Mucosa of gallbladder (tissue), 1 donor: ENCODE measurements at regions not wholly inside any gene's neighbourhood (a gene's known extent, or its start where the extent isn't known, plus 50 kb on each side); places are given as distances from the start of the nearest gene placed in this dataset.

Source experiments
- DNase-seq: peaks from one replicate; pipeline ENCODE4 v3.0.0-alpha.2; 2020; ENCODE audit warnings: low spot score
- donor health status: DM: no; HTN: no; CAD: no.

DNA sequence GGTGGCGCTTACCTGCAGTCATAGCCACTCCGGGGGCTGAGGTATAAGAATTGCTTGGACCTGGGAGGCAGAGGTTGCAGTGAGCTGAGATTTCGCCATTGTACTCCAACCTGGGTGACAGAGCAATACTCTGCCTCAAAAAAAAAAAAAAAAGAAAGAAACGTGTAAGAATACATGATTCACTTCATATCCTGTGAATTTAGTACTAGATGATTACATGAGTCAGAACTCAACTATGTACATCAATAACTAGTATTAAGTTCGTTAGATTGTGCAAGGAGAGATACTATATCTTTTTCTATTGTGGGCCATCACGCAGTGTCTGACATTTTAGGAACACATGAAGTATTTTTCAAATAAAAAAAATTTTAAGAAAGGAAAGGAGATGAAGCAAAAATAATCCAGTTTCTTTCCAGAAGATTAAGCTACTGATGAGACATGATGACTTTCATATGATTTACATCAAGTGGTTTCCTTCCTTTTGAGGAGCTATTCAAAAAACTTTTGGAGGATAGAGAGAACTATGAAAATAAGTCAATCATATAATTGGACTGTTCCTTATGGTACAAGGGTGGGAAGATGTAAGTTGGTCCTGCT lies 64.7 kb upstream of the EXOC1L start:
- DNase-seq = no peak

DNA sequence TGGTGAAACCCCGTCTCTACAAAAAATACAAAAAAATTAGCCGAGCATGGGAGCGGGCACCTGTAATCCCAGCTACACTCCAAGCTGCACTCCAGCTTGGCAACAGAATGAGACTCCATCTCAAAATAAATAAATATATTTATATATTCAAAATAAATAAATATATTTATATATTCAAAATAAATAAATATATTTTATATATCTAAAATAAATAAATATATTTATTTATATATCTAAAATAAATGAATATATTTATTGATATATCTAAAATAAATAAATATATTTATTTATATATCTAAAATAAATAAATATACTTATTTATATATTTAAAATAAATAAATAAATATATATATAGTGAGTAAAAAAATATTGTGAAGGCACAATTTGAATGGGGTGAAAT lies 63.4 kb upstream of the EXOC1L start:
- no peak for DNase-seq

DNA sequence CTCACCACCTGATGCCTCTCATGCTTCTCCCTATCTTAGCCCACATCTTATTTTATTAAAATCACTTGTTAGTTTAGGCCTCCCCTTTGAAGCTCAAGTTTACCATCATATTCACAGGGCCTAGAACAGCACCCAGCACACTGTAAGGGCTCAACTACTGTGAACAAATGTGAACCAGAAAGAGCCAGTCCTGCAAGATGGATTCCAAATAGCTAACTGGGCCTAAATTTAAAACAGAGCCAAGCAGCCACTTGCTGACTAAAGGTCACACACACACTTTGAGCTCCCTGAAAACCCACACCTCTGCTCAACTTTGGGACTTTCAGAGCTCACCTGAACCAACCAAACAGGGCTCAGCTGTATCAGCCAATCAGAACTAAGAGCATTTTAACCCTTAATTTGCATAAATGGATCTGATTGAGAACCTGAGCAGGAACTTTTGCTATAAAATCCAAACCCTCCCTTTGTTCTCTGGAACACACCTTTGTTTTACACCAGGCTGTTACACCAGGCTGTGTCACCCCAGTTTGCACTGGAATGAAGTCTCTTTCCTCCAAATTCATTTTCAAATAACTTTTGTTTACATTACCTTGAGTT lies 62.1 kb upstream of the EXOC1L start:
- no peak for DNase-seq

DNA sequence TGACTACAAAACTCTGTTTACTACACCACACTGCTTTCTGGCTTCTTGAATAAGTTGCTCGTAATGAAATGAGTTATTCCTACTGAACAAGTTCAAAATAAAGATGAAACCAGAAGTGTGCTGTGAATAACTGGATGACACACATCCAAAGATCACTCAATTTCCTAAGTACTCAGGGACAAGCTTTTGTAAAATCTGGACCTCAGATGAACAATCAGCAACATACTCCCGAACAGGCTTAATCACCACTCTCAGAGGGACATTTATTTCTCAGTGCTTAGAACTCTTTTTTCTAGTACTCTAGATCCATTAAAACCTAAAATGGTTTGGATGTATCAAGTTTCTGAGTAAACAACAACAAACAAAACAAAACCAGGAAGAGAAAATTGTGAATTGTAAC lies 61.5 kb upstream of the EXOC1L start:
- no peak for DNase-seq

DNA sequence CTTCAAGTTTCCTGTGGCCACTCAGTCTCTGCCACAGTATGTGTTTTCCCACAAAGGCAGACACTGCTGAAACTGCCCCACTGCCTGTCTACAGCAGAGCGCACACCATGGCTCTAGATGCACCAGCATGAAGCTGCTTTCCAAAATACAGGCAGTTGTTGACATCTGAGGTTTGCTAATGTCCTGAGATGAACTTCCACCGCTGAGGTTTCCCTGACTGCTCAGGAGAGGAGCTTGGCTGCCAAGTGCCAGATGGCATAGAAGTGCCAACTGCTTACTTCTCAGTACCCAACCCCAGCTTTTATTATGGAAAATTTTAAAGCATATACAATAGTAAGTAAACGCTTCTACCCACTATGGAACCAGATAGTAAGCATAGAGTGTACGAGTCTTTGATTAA lies 61.0 kb upstream of the EXOC1L start:
- DNase-seq = no peak

DNA sequence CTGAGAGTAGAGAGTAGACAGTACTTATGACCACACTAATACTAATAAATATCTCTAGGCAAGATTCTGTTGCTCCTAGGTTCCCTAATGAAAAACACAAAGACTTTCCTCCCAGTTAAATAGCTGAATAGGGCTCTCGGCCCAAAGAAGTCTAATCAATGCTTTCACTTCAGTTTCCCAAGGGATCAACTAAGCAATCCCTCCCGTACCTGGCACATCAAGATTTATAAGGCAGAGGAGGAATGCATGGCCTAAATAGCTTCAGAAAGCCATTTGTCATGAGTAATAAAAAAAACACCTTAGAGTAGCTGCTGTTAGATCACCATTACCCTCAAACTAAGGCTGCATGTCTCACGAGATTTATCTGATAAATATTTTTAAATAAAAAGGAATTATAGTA lies 56.8 kb upstream of the EXOC1L start:
- no peak for DNase-seq

DNA sequence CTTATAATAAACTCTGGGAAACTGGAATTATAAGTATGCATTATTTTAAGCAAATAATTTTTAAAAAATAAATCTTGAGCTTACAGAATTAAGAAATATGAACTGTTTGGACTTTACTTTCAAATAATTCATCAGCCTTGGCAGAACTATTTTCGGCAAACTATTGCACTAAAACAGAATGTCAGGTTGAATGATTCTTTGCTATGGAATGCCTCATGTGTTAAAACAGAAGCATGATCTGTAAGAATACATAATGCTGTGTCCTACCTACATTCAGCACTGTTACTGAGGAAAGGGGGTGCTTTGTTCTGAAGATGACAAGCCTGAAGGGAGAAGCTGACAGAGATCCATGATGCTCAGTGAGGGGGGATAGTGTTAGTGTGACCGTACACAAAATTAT lies 55.6 kb upstream of the EXOC1L start:
- no peak for DNase-seq

DNA sequence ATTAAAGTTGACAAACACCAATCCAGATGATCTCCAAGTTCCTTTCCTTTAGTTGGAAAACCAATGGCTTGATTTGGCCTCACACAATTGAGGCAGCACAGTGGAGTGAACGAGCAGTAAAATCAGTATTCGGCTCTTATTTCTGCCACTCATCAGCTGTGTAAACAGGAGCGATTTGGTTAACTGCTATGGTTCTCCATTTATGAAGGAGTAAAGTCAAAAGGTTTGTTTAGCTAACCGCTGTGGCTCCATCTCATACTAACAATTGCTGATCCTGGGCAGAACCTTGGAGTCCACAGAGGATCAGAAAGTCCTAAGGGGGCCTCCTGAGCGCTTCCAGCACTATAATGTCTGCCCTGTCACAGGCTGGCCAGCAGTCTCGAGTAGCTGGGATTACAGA lies 54.5 kb upstream of the EXOC1L start:
- no peak for DNase-seq

DNA sequence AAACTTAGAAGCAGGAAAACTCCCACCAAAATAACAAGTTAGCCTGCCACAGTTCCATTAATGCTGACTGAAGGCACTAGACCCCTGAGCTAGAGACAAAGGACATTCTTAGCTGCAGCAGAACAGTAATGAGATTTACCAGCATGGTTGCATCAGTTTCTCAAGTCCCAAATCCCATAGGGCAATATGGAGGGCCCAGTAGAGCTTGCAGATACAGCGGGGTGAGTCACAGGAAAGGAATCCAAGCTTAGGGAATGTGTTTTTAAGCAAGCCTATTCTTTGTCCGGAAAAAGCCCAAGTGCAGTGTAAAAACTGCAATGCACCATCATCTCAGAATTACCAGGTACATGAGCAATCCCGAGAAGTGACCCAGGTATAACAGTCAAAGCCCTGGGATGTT lies 51.3 kb upstream of the EXOC1L start:
- no peak for DNase-seq
